CD4-positive, alpha-beta T cell treated with Interferon alpha-2 for 1 hour (primary cell): ENCODE measurements at regions not wholly inside any gene's neighbourhood (a gene's known extent, or its start where the extent isn't known, plus 50 kb on each side); places are given as distances from the start of the nearest gene placed in this dataset.

Source experiments
- DNase-seq, 2 donors: peaks; one replicate each; pipeline ENCODE4 v3.0.0-alpha.2; 2020 to 2022

DNA sequence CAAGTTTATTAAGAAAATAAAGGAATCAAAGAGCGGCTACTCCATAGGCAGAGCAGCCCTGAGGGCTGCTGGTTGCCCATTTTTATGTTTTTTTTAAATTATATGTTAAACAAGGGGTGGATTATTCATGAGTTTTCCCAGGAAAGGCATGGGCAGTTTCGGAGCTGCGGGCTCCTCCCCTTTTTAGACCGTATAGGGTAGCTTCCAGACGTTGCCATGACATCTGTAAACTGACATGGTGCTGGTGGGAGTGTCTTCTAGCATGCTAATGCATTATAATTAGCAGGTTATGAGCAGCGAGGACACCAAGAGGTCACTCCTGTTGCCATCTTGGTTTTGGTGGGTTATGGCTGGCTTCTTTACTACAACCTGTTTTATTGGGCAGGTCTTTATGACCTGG, 301.8 kb downstream of the TFAP2C start:
- no peak for DNase-seq

- no peak for DNase-seq
Measured at GRCh38 chr20:56932575-56933330, 303.6 kb downstream of the TFAP2C start.

DNA sequence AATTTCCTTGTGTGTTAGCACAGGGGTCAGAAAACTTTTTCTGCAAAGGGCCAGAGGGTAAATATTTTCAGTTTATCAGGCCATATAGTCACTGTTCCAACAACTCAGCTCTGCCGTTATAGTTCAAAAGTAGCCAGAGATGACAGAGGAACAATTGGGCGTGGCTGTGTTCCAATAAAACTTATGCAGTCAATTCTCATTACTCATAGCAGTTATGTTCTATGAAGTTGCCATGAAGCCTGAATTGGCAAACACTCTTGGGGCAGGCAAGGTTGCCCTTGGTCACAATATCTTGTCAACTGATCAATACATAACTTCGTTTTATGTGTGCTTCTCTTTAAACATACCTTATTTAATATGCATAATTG, 304.2 kb downstream of the TFAP2C start:
- no peak for DNase-seq

DNA sequence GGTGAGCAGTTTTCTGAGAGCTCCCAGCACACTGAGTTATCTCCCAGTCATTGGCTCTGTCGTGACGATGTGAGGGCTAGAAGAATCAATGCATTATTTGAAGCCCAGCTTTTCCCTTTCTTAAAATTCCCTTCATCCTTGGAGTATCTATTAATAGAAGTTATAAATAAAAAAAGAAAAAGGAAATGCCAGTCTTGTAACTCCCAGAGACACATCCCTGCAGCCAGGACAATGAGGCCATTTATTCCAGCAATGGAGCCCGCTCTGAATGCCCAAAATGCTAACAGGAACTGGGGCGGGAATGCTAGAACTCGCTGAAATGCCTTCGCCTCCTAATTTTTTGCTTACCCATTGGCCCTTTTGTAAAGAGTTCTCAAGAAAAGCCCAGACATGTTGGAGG, 305.8 kb downstream of the TFAP2C start:
- DNase-seq = no peak

DNA sequence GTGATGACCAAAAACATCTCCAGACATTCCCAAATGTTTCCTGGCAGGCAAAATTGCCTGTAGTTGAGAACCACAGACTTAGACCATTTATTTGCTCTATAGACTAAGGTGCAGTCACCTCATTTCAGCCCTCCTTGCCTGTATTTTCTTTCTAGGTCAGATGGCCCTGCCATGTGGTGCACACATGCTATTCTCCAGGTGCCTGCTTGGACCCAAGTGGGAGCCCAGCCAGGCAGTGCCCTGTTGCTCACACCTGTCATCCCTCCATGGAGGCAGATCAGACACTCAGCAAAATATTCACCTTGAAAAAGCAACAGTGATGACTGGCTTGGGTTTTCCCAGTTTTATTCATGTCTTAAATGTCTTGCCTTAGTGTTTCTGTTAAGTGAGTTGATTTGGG, 311.4 kb downstream of the TFAP2C start:
- DNase-seq = no peak

GRCh38 chr20:56941101-56941686, 312.1 kb downstream of the TFAP2C start:
- DNase-seq = no peak

- DNase-seq = no peak
Measured at GRCh38 chr20:56943946-56944945, 315.1 kb downstream of the TFAP2C start.

DNA sequence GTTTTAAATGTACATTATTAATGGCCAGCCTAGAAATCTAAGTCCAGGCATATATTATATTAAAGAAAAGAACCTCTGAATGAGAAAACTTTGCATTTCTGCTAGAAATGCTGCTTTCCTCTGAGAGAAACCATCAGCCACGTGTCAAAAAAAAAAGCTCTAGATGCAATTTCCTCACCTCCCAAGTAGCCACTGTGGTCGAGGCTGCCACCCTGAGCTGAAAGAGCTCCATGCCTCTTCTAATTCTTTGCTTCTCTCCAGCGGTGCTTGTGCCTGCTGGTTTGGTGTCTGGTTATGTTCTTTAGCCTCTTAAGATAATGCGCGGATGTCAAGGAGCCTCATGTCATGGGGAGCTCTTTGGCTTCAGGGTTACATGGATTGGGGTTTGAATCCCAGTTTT, 316.0 kb downstream of the TFAP2C start:
- no peak for DNase-seq

DNA sequence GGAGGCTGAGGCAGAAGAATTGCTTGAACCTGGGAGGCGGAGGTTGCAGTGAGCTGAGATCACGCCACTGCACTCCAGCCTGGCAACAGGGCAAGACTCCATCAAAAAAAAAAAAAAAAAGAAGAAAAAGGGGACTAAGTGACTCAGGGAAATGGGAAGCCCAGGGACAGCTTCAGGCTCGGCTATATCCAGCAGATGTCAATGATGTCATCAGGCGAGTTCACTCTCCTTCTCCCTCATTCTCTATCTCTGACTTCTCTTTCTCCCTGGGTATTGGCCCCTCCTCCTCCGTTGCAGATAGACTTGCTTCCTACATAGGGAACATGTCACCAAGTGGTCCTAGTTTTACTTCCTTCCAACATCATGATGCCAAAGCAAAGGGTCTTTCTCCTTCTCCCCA, 316.8 kb downstream of the TFAP2C start:
- DNase-seq = no peak

GRCh38 chr20:56949318-56949717, 317.1 kb downstream of the BMP7 start:
- DNase-seq = no peak

DNA sequence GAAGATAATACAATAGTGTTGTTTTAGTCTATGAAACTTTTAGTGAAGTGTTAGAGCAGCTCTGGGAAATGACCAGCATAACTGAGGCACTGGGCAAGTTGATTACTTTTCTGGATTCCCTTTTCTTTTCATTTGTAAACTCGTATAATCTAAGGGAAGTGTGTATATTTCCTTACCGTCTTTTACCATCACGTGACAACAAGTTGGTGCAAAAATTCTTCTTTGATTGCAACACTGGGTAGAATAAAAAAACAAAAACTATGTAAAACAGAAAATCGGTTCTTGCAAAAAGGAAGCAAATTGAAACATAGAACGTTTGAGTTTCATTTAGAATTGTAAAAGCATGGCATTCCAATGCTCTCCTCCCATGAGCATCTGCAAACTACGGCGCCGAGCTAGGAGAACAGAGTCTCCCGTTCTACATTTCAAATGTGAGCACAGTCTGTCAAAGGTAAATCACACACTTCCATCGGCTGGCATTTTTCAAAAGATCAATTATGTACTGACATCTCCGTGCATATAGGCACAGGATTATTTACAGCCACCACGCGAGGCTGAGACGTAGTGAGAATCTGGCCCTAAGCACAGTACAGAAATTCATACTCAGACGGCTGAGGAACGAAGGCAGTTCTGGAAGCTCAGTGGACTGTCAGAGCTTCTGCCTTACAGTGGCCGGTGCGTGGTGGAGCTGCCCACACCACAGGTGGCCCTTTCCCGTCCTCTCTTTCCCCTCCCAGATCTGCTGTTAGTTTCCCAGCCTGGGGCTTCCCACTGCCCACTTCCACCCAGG, 314.0 kb downstream of the BMP7 start:
- DNase-seq = no peak

DNA sequence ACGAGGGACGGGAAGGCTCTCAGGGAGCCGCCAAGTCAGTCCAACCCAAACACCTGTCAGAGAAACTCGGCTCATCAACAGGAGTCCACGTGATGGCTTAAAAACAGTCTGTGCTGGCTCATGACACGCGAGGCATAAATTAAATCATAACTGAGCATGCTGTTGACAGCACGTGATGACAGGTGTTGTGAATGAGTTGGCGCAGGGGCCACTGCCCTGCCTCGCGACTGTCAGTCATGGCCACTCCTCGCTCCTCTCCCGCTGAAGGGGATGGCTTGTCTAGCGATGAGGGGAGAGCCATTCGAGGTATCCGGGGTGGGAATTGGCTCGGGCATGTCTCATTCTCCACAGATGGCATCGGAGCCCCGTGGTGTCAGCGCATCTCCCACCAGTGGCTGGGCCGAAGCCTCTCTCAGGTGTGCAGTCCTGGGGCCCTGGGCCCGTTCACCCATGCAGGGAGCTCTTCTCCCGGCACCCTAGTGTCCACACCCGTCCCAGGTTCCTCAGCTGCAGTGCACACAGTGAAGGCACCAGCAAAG, 313.3 kb downstream of the BMP7 start:
- DNase-seq = no peak

DNA sequence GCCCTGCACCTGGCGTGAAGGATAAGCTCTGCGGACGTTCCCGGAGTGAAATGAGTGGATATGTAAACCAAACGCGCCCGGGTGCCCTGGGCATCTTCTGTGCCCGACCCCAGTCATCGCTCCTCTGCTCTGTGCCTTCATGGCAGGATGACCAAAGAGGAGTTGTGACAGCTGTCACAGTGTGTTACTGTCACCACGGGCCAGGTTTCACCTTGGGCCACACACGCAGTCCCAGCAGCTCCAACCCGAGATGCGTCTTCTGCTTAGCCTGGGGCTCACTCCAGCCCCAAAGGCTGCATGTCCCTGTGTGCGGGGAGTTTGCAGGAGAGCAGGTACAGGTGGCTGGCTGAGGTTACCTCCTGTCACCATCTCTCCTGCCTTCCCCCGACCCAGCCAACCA, 311.6 kb downstream of the BMP7 start:
- DNase-seq = no peak

- DNase-seq = no peak
Measured at GRCh38 chr20:56955680-56956079, 310.8 kb downstream of the BMP7 start.

GRCh38 chr20:56956534-56956933, 309.9 kb downstream of the BMP7 start:
- DNase-seq = no peak

GRCh38 chr20:56957737-56958553, 308.5 kb downstream of the BMP7 start:
- no peak for DNase-seq

DNA sequence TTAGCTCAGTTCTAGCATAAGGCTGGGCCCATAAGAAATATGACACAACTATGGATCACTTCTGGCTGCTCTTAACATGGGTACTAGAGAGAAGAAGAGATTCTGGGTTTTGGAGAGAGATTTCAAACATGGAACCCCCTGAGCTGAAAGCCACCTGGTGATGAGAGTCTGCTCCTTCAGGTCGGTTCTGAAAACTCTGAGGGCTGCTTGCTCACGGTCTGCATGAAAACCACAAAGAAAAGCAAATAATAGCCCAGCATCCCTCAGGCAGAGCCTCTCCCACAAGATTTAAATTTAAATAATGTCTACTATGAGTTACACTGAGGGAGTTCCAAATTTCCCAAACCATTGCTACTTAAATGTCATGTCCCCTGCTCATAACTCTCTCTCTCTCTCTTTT, 301.5 kb downstream of the BMP7 start:
- DNase-seq = no peak

- no peak for DNase-seq
Measured at GRCh38 chr20:56967916-56968315, 298.5 kb downstream of the BMP7 start.

GRCh38 chr20:56968376-56969048, 297.9 kb downstream of the BMP7 start:
- no peak for DNase-seq

DNA sequence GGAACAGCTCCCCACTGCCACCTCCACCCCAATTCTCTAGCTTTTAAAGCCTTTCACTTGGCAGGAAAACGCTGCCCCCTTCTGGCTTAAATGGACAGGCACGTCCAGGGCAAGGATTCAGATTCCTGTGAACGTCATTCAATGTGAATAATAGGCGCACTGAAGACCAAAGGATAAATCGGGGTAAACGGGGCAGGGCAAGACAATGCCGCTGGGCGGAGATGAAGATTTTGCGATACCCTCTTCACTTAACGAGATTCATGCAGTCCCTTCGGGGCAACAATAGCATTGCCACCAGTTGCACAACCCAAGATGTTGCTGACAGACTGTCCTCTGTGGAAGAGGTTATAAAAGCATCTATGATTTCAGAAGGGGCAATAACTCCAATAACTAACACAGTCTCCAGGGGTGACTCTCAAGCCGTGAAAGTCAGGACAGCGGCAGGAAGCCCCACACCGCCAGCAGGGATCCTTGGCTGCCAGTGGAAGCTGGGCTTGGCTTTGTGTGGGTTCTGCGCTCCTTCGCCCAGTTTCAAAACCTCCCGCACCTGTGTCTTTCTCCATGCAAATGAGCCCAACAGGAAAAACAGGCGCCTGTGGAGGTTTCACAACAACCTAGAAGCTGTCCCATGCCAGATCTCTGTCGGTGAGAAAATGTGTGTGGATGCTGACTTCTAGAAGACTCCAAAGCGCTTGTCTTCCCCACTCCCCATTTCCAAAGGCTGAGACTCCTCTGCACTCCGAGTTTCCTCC, 291.8 kb downstream of the BMP7 start:
- DNase-seq = no peak
